ENCODE measurements at regions not wholly inside any gene's neighbourhood (a gene's known extent, or its start where the extent isn't known, plus 50 kb on each side); places are given as distances from the start of the nearest gene placed in this dataset.

DNA sequence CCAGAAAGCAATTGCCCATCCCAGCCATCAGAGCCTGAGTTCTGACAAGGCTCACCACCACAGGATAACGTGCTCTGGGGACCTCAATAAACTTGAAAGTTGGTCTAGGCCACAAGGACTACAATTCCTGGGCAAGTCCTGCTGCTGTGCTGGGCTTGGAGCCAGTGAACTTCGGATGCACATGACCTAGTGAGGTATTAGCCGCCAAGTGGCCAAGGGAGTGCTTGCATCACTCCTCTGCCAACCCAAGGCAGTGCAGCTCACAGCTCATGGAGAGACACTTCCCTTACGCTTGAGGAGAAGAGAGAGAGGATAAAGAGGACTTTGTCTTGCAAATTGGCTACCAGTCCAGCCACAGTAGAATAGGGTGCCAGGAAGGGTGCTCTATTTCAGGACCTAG, 219.6 kb downstream of the MBD2 start:
- no peak for DNase-seq
- intact Hi-C loops (cut with DNase I): no loop called here
- no peak for TF ChIP-seq EP300 (IDR thresholded peaks at IDR 0.05)
- TF ChIP-seq, protein P1, sequence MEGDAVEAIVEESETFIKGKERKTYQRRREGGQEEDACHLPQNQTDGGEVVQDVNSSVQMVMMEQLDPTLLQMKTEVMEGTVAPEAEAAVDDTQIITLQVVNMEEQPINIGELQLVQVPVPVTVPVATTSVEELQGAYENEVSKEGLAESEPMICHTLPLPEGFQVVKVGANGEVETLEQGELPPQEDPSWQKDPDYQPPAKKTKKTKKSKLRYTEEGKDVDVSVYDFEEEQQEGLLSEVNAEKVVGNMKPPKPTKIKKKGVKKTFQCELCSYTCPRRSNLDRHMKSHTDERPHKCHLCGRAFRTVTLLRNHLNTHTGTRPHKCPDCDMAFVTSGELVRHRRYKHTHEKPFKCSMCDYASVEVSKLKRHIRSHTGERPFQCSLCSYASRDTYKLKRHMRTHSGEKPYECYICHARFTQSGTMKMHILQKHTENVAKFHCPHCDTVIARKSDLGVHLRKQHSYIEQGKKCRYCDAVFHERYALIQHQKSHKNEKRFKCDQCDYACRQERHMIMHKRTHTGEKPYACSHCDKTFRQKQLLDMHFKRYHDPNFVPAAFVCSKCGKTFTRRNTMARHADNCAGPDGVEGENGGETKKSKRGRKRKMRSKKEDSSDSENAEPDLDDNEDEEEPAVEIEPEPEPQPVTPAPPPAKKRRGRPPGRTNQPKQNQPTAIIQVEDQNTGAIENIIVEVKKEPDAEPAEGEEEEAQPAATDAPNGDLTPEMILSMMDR (IDR thresholded peaks at IDR 0.05): no peak
- no peak for TF ChIP-seq POLR2A (IDR thresholded peaks at IDR 0.05)
- Histone ChIP-seq H3K4me1 (ENCODE audit: insufficient read depth) (no peaks in the 10 kb centered on the region), H3K27ac (no peak overlapping the region), H3K4me3 (no peak overlapping the region), H3K27me3 (no peaks in the 10 kb centered on the region), H3K9me3 (no peaks in the 10 kb centered on the region), H3K36me3 (no peaks in the 10 kb centered on the region)
- 63 to 76% (median 73%) methylated on average over 4 of the region's 4 CpGs for WGBS, 3 donors

DNA sequence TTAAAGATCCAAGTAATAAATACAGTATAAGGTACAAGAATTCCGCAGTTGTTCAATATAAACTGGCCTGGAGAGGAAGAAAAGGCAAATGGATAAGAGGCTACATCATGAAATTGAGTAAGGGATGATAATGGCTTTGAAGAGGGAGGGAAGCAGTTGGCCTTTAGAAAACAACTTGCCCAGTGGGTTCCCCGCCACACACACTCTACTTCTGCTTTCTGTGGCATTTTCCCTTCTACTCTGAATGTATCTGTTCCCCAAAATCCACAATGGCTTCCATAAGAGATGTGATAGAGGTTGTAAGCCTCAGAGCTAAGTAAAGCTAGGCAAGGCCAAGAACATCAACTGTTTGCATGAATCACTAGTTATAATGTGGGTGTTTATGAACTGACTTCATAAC, 221.3 kb downstream of the MBD2 start:
- intact Hi-C loops (cut with DNase I): no loop called here
- TF ChIP-seq POLR2A (IDR thresholded peaks at IDR 0.05): no peak
- TF ChIP-seq, protein P1 (IDR thresholded peaks at IDR 0.05): no peak
- no peak for DNase-seq
- no peak overlapping the region for H3K4me3 ChIP-seq
- no peaks in the 10 kb centered on the region for H3K4me1 ChIP-seq (ENCODE audit: insufficient read depth)
- H3K9me3 ChIP-seq: no peaks in the 10 kb centered on the region
- 91 to 96% (median 91%) methylated on average over 2 of the region's 2 CpGs for WGBS, 3 donors
- no peaks in the 10 kb centered on the region for H3K27me3 ChIP-seq
- H3K27ac ChIP-seq: no peak overlapping the region
- no peaks in the 10 kb centered on the region for H3K36me3 ChIP-seq

DNA sequence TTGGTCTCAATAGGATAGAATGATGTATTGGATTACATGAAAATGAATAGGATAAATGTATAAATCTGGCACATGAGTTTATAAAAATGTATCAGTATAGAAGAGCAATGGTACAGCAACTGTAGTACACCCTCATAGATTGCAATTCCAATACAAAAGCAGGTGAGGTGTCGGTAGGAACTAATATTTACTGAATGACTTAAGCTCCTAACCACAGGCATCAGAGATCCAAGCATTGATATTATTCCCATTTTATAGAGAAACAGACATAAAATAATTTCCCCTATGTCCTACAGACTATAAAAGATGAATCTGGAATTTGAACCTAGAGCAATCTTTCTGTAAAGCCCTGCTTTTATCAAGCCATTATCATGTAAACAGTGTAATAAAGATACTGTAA, 227.4 kb downstream of the MBD2 start:
- Histone ChIP-seq H3K4me1 (ENCODE audit: insufficient read depth) (no peaks in the 10 kb centered on the region), H3K27me3 (no peaks in the 10 kb centered on the region), H3K36me3 (no peaks in the 10 kb centered on the region), H3K27ac (no peak overlapping the region), H3K4me3 (no peak overlapping the region), H3K9me3 (no peaks in the 10 kb centered on the region)
- intact Hi-C loops (cut with DNase I): no loop called here
- TF ChIP-seq POLR2A (IDR thresholded peaks at IDR 0.05): no peak
- WGBS, 3 donors: 96 to 100% (median 98%) methylated on average over 1 of the region's 1 CpG
- DNase-seq: no peak

DNA sequence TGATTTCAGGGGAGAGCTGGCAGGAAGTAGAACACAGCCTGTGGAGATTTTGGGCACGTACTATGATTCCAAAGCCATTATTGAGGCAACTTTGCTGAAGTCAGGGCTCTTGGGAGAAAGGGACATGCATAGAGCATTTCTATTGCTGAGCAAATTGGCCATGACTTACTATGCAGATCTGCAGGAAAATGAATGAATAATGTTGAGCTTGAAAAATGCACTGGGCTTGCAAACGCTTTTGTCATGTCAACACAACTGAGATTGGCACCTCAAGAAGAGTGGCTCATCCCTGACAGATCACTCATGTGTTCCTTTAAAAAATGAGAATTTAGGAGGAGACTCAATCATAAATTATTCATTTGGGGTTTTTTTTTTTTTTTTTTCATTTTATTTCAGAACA, 230.5 kb downstream of the MBD2 start:
- TF ChIP-seq POLR2A (IDR thresholded peaks at IDR 0.05) (no peak), EP300 (IDR thresholded peaks at IDR 0.05) (no peak)
- TF ChIP-seq, protein P1 (IDR thresholded peaks at IDR 0.05): no peak
- no peaks in the 10 kb centered on the region for H3K9me3 ChIP-seq
- H3K4me3 ChIP-seq: no peak overlapping the region
- no peak overlapping the region for H3K27ac ChIP-seq
- no peaks in the 10 kb centered on the region for H3K36me3 ChIP-seq
- intact Hi-C loops (cut with DNase I): no loop called here
- DNase-seq: no peak
- H3K27me3 ChIP-seq: no peaks in the 10 kb centered on the region
- no peaks in the 10 kb centered on the region for H3K4me1 ChIP-seq (ENCODE audit: insufficient read depth)
- 90 to 98% (median 93%) methylated on average over 2 of the region's 2 CpGs for WGBS, 3 donors

DNA sequence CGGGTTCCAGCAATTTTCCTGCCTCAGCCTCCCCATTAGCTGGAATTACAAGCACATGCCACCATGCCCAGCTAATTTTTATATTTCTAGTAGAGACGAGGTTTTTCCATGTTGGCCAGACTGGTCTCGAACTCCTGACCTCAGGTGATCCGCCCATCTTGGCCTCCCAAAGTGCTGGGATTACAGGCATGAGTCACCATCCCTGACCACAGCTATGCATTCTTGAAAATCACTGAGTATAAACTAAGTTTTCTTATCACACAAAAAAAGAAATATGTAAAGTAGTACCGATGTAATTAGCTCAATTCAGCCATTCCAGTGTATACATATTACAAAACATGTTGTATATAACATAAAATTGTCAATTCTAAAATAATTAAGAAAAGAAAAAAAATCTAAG, 232.7 kb downstream of the MBD2 start:
- no peak overlapping the region for H3K27ac ChIP-seq
- intact Hi-C loops (cut with DNase I): no loop called here
- WGBS, 3 donors: 41 to 47% (median 46%) methylated on average over 5 of the region's 5 CpGs
- H3K36me3 ChIP-seq: no peaks in the 10 kb centered on the region
- no peaks in the 10 kb centered on the region for H3K27me3 ChIP-seq
- no peaks in the 10 kb centered on the region for H3K4me1 ChIP-seq (ENCODE audit: insufficient read depth)
- H3K9me3 ChIP-seq: no peaks in the 10 kb centered on the region
- DNase-seq: no peak
- no peak for TF ChIP-seq POLR2A (IDR thresholded peaks at IDR 0.05)
- no peak for TF ChIP-seq EP300 (IDR thresholded peaks at IDR 0.05)
- TF ChIP-seq, protein P1 (IDR thresholded peaks at IDR 0.05): no peak
- H3K4me3 ChIP-seq: no peak overlapping the region

All from ovary (tissue), 7 donors.